ENCODE measurements at regions not wholly inside any gene's neighbourhood (a gene's known extent, or its start where the extent isn't known, plus 50 kb on each side); places are given as distances from the start of the nearest gene placed in this dataset.

DNA sequence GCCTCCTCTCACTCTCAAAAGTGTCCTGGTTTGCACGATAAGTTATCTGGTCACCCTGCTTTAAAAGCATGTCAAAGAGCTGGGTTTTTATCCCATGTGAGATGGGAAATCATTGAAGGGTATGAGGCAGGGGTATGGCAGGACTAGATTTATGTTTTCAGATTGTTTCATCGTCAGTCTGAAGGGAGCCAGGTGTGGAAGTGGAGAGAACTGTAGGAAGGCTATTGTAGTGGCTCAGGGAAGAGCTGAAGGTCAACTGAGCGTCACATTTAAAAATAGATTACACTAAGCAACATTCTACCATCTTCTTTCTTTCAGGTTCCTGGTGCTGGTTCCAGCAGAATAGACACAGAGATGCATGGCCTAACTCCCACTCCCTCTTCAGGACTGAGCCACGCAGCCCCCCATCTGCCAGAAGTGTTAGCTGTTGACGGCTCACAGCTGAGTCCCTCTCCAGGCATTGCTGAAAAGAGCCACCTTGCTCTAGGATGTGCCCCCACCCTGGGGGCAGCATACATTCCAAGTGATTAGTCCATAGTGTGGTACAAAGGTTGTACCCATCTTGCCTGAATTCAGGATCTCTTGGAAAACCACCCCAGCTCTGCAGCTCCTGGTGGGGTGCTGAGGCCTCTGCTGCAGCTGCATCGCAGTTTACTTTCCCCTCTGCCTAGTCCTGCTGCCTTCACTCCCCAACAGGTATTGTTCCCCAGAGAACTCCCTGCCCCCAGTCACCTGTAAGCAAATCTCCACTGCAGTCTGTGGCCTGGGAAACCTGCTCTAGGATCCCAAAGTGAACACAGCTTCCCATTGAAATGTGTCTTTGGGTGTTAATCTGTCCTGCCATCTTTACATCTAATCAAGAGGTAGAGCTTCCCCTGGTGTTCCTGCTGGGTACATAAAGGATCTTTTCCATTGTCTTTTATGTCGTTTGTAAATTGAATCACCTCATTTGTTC lies 79.5 kb upstream of the KLF7 start:
- TF ChIP-seq EP300 (IDR thresholded peaks at IDR 0.05; ENCODE audit: borderline replicate concordance) = no peak
- TF ChIP-seq MAX (IDR thresholded peaks at IDR 0.05) = no peak
- TF ChIP-seq REST (IDR thresholded peaks at IDR 0.05; ENCODE audit: low read depth) = no peak
- TF ChIP-seq RAD21 (IDR thresholded peaks at IDR 0.05; ENCODE audit: low read depth) = no peak

Measured in Ishikawa (cell line).